GM19463 (cell line): ENCODE measurements at regions not wholly inside any gene's neighbourhood (a gene's known extent, or its start where the extent isn't known, plus 50 kb on each side); places are given as distances from the start of the nearest gene placed in this dataset.

ENCODE experiments used
- ATAC-seq: cut with Tn5 transposase; IDR thresholded peaks from one replicate; pipeline ENCODE4 v1.9.1; 2021; ENCODE audit warnings: mild to moderate bottlenecking, moderate library complexity; ENCODE audit not compliant: unreplicated experiment

DNA sequence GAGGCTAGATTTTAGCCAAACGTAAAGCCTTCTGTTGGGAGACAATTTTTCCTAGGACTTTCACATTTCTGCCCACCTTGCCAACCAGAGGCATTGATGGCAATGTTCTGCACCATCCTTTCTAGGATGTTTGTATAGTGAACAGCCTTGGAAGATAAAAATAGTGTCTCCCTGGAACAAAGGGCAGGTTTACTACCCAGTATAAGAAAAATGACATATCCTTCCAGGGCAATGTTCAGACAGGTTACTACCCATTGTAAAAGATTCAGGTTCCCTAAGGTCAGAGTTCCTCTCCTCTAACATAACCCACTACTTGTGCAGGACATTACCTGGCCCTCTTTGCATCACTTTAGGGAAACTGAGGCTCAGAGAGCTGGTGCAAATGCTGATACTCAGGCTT is 248.2 kb upstream of the VEPH1 start:
- no peak for ATAC-seq

DNA sequence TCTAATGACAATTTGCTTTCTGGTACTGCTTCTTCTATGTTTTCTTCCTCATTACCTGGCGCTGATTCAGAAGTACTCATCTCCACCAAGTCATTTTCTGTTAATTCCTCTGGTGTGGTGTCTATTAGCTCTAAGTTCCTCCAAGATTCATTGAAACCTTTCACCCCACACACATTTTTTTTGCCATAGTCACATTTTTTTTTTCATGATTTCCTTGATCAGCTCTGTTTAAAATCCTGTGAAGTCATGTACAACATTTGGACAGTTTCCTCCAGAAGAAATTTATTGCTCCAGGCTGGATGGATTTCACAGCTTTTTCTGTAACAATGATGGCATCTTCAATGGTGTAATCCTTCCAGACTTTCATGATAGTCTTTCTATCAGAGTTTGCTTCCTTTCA is 243.2 kb upstream of the VEPH1 start:
- ATAC-seq = no peak

DNA sequence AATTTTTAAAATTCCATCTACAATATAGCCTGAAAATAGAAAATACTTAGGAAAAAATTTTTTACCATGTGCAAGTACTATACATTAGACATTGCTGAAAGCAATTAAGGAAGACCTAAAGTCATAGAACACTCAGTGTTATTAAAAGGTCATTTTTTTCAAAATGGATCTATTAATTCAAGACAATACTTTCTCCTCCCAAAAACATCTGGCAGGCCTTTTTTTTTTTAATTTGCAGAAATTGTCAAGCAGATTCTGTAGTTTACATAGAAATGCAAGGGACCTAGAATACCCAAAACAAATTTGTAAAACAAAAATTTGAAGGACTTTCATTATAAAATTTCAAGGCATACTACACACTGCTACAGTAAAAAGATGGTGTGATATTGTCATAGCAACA is 238.4 kb upstream of the VEPH1 start:
- no peak for ATAC-seq

DNA sequence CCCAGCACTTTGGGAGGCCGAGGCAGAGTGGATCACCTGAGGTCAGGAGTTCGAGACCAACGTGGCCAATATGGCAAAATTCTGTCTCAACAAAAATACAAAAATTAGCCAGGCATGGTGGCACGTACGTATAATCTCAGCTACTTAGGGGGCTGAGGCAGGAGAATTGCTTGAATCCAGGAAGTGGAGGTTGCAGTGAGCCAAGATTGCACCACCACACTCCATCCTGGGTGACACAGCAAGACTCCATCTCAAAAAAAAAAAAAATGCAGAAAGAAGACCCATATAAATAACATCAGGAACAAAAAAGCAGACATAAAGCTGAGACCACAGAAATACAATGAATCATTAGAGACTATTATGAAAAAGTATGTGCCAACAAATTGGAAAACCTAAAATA is 235.2 kb upstream of the VEPH1 start:
- no peak for ATAC-seq

DNA sequence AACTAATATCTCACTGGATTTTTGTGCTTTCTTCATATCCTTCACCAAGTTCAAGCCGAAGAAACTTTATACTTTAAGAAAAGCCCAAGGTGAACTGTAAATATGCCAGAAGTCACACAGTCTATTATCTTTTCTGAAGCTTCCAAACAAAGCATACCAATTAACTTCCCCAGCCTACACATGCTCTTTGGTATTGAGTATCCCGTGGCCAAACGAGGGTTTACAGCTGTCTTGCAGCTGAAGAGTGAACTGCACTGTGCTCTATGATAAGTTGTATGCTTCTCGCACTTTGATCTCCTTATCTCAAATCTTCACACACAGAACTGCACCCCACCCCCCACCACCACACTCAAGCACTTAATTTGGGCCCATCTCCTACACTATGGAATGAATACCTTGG is 215.6 kb upstream of the VEPH1 start:
- no peak for ATAC-seq

DNA sequence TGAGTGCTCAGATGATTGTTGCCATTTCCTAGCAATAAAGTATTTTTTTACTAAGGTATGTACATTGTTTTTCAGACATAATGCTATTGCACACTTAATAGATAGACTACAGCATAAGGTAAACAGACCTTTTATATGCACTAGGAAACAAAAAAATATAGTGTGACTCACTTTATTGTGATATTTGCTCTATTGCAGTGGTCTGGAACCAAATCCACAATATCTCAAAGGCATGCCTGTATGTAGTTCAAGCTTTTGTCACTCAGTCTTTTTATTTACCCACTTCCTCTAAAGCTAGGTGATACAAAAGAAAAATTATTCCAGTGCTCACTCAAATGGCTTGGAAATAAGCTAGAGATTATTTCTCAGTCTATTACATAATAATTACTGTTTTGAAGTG is 209.9 kb upstream of the VEPH1 start:
- ATAC-seq = no peak

DNA sequence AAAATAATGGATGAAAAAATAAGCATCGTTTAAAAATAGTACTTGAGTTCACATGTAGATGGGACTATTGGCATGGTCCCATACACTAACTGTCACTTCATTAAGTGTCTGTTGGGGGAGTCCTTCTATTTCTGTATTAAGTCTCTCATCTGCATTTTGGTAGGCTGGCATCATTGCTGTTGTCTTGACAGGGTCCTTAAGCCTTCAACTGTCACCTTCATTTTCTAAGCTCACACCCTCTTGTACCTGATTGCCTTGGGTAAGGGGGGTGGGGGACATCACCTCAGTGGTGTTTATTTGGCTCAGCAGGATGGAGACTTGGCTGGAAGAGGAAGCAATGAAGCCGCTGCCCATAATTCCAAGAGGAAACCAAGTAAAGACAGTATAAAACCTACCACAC is 202.0 kb upstream of the VEPH1 start:
- no peak for ATAC-seq

DNA sequence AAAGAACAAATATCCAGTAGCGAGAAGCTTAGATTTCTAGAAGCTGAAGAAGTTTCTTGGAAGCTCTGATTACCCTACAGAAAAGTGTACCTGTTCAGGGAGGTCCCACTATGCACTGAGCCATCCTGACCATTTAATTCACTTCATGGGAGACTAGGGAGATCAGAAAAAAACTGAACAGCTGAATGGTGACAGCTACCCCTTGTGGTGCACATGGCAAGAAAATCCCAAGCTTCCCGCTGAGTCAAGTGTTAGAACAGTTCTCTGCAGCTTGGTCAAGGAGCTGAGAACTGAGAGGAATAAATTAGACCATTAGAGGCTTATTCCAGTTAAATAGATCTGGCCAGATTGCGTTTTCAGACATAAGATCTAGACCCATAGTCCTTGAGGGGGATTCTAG is 197.2 kb upstream of the VEPH1 start:
- no peak for ATAC-seq

DNA sequence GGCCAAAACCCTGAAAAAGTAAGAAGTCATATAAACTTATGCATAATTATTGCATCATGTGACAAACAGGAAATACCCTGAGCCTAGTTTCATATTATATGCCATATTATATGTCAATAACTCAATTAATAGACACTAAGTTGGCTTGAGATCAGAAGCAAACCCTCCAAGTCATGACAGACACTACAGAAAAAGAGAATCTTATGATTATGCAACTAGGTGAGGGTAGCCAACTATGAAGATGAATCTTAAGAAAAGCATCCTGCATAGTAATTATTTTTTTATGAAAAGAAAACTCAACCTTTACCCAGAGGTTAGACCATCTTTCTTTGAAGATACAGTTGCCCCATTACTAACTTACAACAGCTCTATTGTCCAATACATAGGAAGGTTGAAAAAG is 192.4 kb upstream of the VEPH1 start:
- ATAC-seq = no peak

DNA sequence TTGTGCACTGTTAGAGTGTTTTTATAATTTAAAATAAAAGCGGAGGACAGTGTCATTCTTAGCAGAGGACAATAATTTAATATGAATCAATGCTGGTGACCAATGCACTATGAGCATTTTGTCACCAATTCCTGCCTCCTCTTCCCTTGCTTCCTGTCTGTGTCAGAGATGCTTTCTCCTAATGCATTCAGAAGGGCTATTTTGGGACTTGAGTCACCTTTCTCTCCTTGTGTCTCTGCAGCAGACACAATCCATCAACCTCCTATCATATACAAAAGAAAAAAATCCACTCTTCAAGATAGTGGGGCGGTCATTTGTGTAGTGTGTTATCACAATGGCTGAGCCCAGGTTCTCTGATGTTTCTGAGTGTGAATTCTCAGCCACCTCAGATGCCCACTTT is 191.9 kb upstream of the VEPH1 start:
- no peak for ATAC-seq

DNA sequence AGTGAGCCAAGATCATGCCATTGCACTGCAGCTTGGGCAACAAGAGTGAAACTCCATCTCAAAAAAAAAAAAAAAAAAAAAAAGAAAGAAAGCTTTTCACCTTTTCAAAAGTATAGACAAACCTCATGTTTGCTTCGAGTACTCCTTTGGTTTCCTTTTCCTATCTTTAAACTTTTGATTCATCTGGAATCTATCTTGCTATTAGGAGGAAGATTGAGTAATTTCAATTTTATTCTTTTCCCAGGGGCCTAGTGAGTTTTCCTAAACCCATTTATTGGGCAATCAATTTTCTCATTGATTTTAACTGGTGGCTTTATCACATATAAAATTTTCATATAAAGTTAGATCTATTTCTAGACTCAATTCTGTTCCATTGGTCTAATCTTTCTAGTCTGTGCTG is 190.5 kb upstream of the VEPH1 start:
- ATAC-seq = no peak

DNA sequence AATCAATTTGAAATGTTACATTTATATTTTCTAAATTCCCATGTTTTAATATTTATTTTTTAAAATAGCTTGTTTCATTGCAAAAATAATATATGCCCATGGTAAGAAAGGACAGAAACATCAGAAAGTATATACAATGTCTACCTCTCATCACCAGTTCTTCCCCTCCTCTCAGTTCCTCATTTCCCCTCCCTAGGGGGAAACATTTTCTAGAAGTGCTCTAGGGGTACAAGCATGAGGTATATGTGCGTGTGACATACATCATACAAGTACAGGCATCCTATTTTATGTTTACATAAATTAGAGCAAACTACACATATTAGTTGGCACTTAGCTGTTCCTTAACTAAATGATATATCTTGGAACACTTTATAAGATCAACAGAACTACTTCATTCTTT is 189.3 kb upstream of the VEPH1 start:
- ATAC-seq = no peak

DNA sequence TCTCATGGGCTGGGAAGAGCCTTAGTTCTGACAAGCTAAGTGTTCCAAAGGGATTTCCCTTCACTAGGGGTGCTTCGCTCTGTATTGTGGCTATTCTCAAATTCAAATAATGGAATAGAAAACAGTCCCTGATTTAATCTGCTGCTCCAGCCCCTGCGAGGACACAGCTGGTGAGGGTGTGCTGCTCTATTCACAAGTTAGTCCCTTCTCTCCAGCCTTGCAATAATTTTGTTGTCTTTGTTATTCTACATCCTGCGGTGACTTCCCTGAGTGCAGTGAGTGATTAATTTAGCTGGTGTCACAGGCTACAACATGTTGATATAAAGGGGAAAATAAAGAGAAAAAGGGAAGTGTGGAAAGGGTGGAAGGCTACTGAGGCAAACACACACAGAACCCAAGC is 180.5 kb upstream of the VEPH1 start:
- no peak for ATAC-seq

DNA sequence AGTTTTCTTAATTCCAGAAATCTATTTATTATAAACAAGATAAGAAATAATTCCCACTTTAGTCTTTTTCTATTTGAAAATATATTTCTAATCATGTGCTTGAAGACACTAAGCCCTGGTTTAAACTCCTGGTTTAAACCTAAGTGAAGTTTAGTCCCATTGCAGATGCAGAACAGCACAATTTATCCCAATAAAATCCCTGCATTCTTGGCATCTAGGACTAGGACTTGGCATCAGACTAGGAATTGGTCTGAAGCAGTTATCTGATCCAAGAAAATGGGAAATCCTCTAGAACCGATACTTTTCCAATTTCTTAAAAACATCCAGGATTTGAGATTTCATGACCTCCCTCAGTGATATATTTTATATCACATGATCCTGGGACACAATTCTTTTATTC is 168.8 kb upstream of the VEPH1 start:
- no peak for ATAC-seq

DNA sequence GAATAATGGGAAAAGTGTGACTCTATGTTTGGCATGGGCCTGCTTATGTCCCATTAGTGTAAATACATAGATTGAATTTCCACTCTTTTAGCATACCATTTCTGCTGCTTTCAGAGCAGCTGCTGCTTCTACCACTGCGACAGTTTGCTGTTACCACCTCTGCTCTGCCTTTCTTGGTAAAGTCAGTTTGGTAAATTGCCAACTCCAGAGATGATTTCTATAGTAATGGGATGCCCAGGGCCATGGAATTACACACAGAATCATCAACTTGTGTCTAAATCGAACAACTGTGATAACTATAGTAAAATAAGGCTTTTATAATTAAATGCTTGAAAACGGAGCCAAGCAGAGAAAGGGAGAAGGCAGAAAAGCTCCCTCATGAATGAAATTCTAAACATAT is 168.4 kb upstream of the VEPH1 start:
- ATAC-seq = no peak

DNA sequence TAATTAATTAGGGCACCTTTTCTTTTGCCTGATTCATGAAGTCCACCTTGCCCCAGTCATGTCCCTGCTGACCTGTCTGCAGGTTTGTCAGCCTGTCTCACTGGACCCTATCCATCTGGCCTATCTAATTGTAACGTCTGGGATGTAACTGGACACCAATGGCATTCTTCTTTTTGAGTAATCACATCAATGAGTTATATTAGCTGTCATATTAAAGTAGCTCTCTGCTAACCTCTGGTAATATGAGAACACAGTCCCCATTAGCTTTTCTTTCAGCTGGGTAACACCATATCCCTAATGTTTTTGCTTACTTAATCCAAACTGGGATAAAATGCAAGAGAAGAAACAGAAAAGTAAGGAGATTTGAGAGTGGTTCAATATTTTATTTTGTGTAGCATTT is 166.2 kb upstream of the VEPH1 start:
- ATAC-seq = no peak

DNA sequence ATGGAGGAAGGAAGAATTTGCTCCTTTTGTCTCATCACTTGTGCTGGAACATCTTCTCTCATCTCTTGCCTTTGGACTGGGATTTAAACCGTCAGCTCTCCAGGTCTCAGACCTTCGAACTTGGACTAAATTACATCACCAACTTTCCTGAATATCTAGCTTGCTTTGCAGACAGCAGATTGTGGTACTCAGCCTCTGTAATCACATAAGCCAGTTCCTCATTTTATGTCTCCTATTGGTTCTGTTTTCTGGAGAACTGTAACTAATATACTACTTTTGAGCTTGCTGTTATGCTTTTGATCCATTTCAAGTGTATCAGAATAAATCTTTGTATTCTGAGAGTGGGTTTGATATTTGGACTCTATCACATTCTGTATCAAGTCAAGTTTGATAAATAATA is 164.3 kb upstream of the VEPH1 start:
- no peak for ATAC-seq

DNA sequence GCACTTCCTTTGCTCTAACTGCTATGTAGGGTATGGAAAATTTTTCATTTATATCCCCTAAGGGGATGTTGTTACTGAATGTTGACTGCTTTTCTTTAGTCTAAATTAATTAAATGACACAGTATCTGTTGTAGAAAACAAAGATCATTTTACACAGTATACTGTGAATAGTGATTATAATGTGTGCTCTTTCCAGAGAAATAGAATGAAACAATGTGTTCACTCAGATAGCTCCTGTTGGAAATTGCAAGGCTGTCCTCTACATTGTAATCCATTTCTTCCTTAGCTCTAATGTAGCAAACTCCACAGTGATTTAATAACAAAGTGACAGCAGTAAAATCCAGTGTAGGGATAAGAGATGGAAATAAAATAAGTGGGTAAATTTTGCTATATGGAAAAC is 159.0 kb upstream of the VEPH1 start:
- no peak for ATAC-seq

DNA sequence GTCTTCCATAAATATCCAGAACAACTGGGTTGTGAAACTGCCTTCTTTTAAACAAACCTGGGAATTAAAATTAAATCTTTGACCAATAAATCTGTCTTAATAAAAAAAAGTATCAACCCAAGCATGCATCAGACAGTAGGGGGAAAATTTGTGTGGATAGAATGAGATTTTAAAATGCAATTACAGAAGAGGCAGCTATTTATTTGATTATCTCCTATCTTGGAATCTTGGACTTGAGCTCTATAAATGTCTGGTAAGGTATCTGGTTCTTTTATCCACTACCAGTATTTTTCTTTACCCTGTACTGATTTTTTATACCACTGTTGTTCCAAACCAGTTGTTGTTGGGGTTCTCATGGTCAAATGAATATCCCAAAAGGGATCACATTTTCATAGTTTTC is 157.6 kb upstream of the VEPH1 start:
- no peak for ATAC-seq

DNA sequence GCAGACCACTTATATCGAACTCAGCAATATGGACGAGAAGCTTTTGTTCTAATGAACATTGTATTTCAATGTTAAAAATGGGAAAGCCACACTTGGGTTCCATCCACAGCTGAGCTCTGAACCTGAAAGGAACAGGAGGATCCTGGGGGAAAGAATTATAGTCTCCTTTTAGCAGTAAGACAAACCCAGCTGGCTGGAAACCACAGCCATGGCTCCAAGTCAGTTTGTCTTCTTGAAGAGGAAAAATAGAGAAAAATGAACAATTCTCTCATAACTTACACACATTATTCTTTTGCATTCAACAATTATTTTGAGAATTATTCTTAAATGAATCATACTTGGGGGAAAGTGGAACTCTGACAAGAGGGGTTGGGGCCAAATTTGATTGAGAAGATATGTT is 149.2 kb upstream of the VEPH1 start:
- no peak for ATAC-seq

DNA sequence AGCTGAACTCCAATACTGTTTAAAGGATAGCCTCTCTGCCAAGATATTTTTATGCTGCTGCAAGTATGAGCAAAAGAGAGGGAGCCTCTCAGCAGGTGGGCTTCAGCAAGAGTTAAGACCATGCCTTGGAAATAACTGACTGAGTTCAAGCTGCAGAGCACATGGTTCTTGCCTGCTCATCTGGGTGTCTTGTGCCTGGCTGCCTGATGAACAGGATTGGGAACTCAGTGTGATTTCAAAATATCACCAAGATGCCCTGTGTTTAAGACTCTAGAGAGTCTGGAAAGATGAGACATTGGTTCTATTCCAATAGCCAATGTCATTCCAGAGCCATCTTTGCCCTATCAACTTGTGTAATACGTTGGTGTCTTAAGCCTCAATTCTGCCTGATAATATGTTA is 147.5 kb upstream of the VEPH1 start:
- ATAC-seq = no peak

DNA sequence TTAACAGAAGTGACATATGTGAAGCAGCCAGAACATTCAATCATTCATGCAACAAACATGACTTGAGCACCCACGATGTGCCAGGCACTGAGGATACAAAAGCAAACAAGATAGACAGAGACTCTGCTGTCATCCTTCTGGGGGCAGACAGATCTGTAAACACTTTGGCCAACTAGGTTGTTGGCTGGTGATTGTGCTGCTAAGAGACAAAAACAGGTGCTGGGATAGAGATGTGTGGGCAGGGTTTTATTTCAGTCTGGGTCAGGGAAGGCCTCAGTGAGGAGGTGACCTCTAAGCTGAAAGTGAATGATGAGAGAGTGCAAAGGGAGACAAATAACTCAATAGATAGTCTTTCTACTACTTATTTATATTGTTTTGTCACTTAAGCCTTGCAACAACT is 147.0 kb upstream of the VEPH1 start:
- ATAC-seq = no peak

DNA sequence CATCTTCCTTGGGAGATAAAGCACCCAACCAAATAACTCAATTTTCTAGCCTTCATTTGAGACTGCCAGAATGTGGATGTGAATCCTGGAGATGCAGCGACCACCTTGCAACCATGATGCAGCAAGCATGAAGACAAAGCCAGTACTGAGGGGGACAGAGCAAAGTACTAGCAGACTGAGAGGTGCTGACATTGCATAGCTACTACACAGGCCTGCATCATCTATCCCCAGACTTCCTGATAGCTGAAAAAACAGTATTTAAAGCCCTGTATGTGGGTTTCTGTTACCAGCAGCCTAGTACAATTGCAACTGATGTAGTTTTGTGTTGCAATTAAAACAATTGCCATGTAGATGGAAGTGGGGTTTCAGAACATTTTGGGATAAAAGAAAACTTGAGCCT is 146.3 kb upstream of the VEPH1 start:
- no peak for ATAC-seq

DNA sequence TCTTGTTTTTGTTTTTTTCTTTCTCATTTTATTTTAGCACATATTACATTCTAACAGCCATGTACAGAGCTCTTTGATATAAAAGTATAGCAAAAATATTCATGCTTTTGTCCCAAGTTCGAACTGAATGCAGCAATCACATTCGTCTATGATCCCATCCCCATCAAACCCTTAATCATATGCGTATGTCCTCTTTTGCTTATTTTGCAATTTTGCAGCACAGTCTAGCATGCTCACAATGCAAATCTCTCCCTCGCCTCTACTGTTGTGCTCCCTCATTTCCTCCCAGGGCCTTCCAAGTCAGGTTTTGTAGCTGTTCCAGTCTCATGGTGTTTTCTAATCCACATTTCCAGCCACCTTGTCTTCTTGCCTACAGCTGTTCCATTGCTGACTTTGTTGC is 144.6 kb upstream of the VEPH1 start:
- ATAC-seq = no peak
